H1 (cell line): ENCODE measurements at regions not wholly inside any gene's neighbourhood (a gene's known extent, or its start where the extent isn't known, plus 50 kb on each side); places are given as distances from the start of the nearest gene placed in this dataset.

ENCODE experiments used
- CTCF ChIA-PET: fragments of 300-600 bp; sonication (Branson Sonifier 250); formaldehyde crosslinking; loops from one replicate; lab custom pipeline; 2021; ENCODE audit not compliant: partially characterized antibody; lab: Charles Lee
- POLR2A ChIA-PET: fragments of 300-600 bp; sonication (Branson Sonifier 250); formaldehyde crosslinking; loops from one replicate; lab custom pipeline; 2021; ENCODE audit warnings: inconsistent platforms; ENCODE audit not compliant: partially characterized antibody; lab: Charles Lee
- DNase-seq, 2 experiments: peaks; one replicate each; pipeline versions ENCODE4 v3.0.0 to v3.0.0-alpha.2; 2010 to 2022; ENCODE audit warnings: low spot score in 2 of 2, low read depth in 1 of 2, mixed read lengths in 1 of 2
- FAIRE-seq: peaks from 2 replicates; lab custom pipeline; 2011; peaks lifted over from hg19 to GRCh38; lab: Jason Lieb, UNC
- H2AFZ ChIP-seq: 2 replicates; pipeline ENCODE4 v1.8.1; 2012; ENCODE audit warnings: low read length, inconsistent platforms
- H2AK5ac ChIP-seq: 2 replicates; pipeline ENCODE4 v1.6.1; 2013; ENCODE audit warnings: low read depth, low read length
- H2BK120ac ChIP-seq: replicated peaks from 2 replicates; pipeline ENCODE3; 2013; ENCODE audit warnings: low read depth, low read length, inconsistent platforms
- H2BK12ac ChIP-seq: 2 replicates; pipeline ENCODE4 v1.6.1; 2013; ENCODE audit warnings: low read depth, low read length
- H2BK15ac ChIP-seq: 2 replicates; pipeline ENCODE4 v1.6.1; 2013; ENCODE audit warnings: low read length
- H2BK20ac ChIP-seq: 2 replicates; pipeline ENCODE4 v1.6.1; 2013; ENCODE audit warnings: low read length
- H2BK5ac ChIP-seq: 2 replicates; pipeline ENCODE4 v1.6.1; 2013; ENCODE audit warnings: low read depth, low read length
- H3K14ac ChIP-seq: 2 replicates; pipeline ENCODE4 v1.6.1; 2013; ENCODE audit warnings: inconsistent platforms; ENCODE audit not compliant: insufficient read length
- H3K18ac ChIP-seq: 2 replicates; pipeline ENCODE4 v1.6.1; 2013; ENCODE audit warnings: low read length; ENCODE audit errors: extremely low read depth
- H3K23ac ChIP-seq: 2 replicates; pipeline ENCODE4 v1.6.1; 2013; ENCODE audit warnings: inconsistent platforms; ENCODE audit not compliant: insufficient read length
- H3K23me2 ChIP-seq: 2 replicates; pipeline ENCODE4 v1.6.1; 2013; ENCODE audit warnings: low read depth, low read length
- H3K27ac ChIP-seq: 2 replicates; pipeline ENCODE4 v1.6.1; 2011; ENCODE audit warnings: low read depth, low read length, inconsistent platforms
- H3K27me3 ChIP-seq, 4 experiments: replicated peaks in 1 of 4; 1 replicate in 1 of 4; 2 replicates in 3 of 4; pipeline versions ENCODE4 v1.6.1 to v1.8.1; 2011 to 2013; ENCODE audit warnings: low read length in 3 of 4, mild to moderate bottlenecking in 3 of 4, inconsistent platforms in 2 of 4, mixed read lengths in 2 of 4, moderate library complexity in 1 of 4; ENCODE audit not compliant: control insufficient read depth in 3 of 4, insufficient read depth in 3 of 4; ENCODE audit errors: extremely low read depth in 1 of 4
- H3K36me3 ChIP-seq, 4 experiments: 2 replicates each; pipeline versions ENCODE4 v1.6.1 to v1.8.1; 2011 to 2013; ENCODE audit warnings: mild to moderate bottlenecking in 4 of 4, low read length in 3 of 4, moderate library complexity in 2 of 4, control low read depth in 1 of 4, inconsistent platforms in 1 of 4; ENCODE audit not compliant: insufficient read depth in 4 of 4, control insufficient read depth in 2 of 4
- H3K4ac ChIP-seq: replicated peaks from 2 replicates; pipeline ENCODE3; 2013; ENCODE audit warnings: low read length, low read depth, mixed read lengths, inconsistent platforms; ENCODE audit not compliant: insufficient read length
- H3K4me1 ChIP-seq, 4 experiments: replicated peaks in 1 of 4; 1 replicate in 1 of 4; 2 replicates in 3 of 4; pipeline versions ENCODE4 v1.6.1 to v1.8.1; 2011 to 2013; ENCODE audit warnings: low read length in 3 of 4, inconsistent platforms in 2 of 4, mixed read lengths in 1 of 4; ENCODE audit not compliant: insufficient read depth in 4 of 4, control insufficient read depth in 3 of 4
- H3K4me2 ChIP-seq, 2 experiments: 2 replicates each; pipeline versions ENCODE4 v1.6.1 to v1.8.1; 2011 to 2013; ENCODE audit warnings: low read depth in 2 of 2, low read length in 2 of 2, control low read depth in 1 of 2, inconsistent platforms in 1 of 2, mild to moderate bottlenecking in 1 of 2; ENCODE audit not compliant: insufficient read depth in 1 of 2
- H3K4me3 ChIP-seq, 4 experiments: fragments of 200-600, 300-600 bp in 1 of 4; sonication (generic), shearing (Covaris generic), sonication (Bioruptor Twin) in 1 of 4; 2 replicates each; pipeline versions ENCODE4 v1.5.1 to v1.8.1; 2011 to 2016; ENCODE audit warnings: low read length in 4 of 4, low read depth in 3 of 4, control low read depth in 2 of 4, inconsistent platforms in 2 of 4, mild to moderate bottlenecking in 2 of 4, mixed read lengths in 1 of 4, moderate library complexity in 1 of 4; ENCODE audit not compliant: insufficient read depth in 2 of 4; ENCODE audit errors: extremely low read depth in 1 of 4
- H3K56ac ChIP-seq: replicated peaks from 2 replicates; pipeline ENCODE3; 2013; ENCODE audit warnings: low read depth, mild to moderate bottlenecking, mixed read lengths, low read length, inconsistent platforms; ENCODE audit not compliant: insufficient read length
- H3K79me1 ChIP-seq: 2 replicates; pipeline ENCODE4 v1.6.1; 2013; ENCODE audit warnings: low read depth, low read length, control low read depth
- H3K79me2 ChIP-seq, 2 experiments: 2 replicates each; pipeline versions ENCODE4 v1.6.1 to v1.8.1; 2012 to 2013; ENCODE audit warnings: low read length in 2 of 2, mild to moderate bottlenecking in 2 of 2, inconsistent platforms in 1 of 2; ENCODE audit not compliant: insufficient read depth in 2 of 2, control insufficient read depth in 1 of 2
- H3K9ac ChIP-seq, 4 experiments: replicated peaks in 1 of 4; 1 replicate in 1 of 4; 2 replicates in 3 of 4; pipeline versions ENCODE4 v1.6.1 to v1.8.1; 2011 to 2013; ENCODE audit warnings: low read depth in 3 of 4, low read length in 3 of 4, control low read depth in 2 of 4, mild to moderate bottlenecking in 2 of 4, moderate library complexity in 2 of 4, inconsistent platforms in 1 of 4; ENCODE audit errors: extremely low read depth in 1 of 4
- H3K9me3 ChIP-seq, 2 experiments: 2 replicates each; pipeline versions ENCODE4 v1.6.1 to v1.8.1; 2012 to 2013; ENCODE audit warnings: mild to moderate bottlenecking in 2 of 2, moderate library complexity in 2 of 2, control low read depth in 1 of 2, inconsistent platforms in 1 of 2, low read depth in 1 of 2, low read length in 1 of 2, mixed read lengths in 1 of 2; ENCODE audit not compliant: insufficient read depth in 2 of 2
- H4K20me1 ChIP-seq, 2 experiments: replicated peaks in 1 of 2; 2 replicates each; pipeline versions ENCODE3 to v1.8.1; 2011 to 2013; ENCODE audit warnings: inconsistent platforms in 2 of 2, low read length in 2 of 2, mild to moderate bottlenecking in 1 of 2; ENCODE audit not compliant: insufficient read depth in 2 of 2, control insufficient read depth in 1 of 2
- H4K5ac ChIP-seq: 2 replicates; pipeline ENCODE4 v1.6.1; 2013; ENCODE audit warnings: low read length, low read depth, mixed read lengths, inconsistent platforms; ENCODE audit not compliant: insufficient read length
- H4K8ac ChIP-seq: 2 replicates; pipeline ENCODE4 v1.8.0; 2013; ENCODE audit warnings: mild to moderate bottlenecking, moderate library complexity, low read length, inconsistent platforms; ENCODE audit not compliant: insufficient read depth; ENCODE audit errors: extremely low read depth
- H4K91ac ChIP-seq: replicated peaks from 2 replicates; pipeline ENCODE3; 2013; ENCODE audit warnings: low read length, mixed read lengths, inconsistent platforms; ENCODE audit not compliant: insufficient read length
- CEBPB ChIP-seq: IDR thresholded peaks from 2 replicates; pipeline ENCODE4 v1.6.1; 2012; ENCODE audit warnings: low read depth, low read length
- POU5F1 ChIP-seq: IDR thresholded peaks from 2 replicates; pipeline ENCODE4 v1.6.1; 2011; ENCODE audit warnings: low read depth, mild to moderate bottlenecking, low read length, moderate library complexity
- WGBS, 2 experiments: shearing (Covaris generic) in 1 of 2; methylation state at CpG; one replicate each; pipeline versions ENCODE4 v1.1.6 to v1.1.7; 2013 to 2015; ENCODE audit warnings: low lambda C conversion rate in 2 of 2, mixed read lengths in 2 of 2, inconsistent platforms in 1 of 2, low coverage in 1 of 2, missing lambda C conversion rate in 1 of 2; ENCODE audit not compliant: insufficient replicate concordance in 2 of 2, insufficient coverage in 1 of 2, insufficient read length in 1 of 2; ENCODE audit errors: extremely low coverage in 1 of 2, missing lambda C conversion rate in 1 of 2; 5-methylcytosine and 5-hydroxymethylcytosine counted together

GRCh38 chr21:35915030-35915429 lies 145.3 kb downstream of the SETD4 start:
- Histone ChIP-seq H2BK5ac (no peak overlapping the region), H3K9ac (no peak overlapping the region), H2BK120ac (no peak overlapping the region), H2BK15ac (no peak overlapping the region), H3K18ac (no peak overlapping the region), H2AK5ac (no peak overlapping the region), H2BK20ac (no peak overlapping the region), H3K27ac (no peak overlapping the region), H2AFZ (no peak overlapping the region), H3K9me3 (peaks cover 0 to 3% of the 10 kb centered on the region in 2 experiments; a peak in 2 of 4 replicates), H3K56ac (no peak overlapping the region), H4K5ac (no peak overlapping the region), H3K27me3 (no peaks in the 10 kb centered on the region), H4K91ac (no peak overlapping the region), H3K4me2 (no peak overlapping the region), H3K36me3 (peaks cover 0 to 3% (median 0%) of the 10 kb centered on the region in 4 experiments; a peak in 1 of 8 replicates), H2BK12ac (no peak overlapping the region), H3K79me1 (no peaks in the 10 kb centered on the region), H3K23me2 (no peaks in the 10 kb centered on the region), H3K23ac (no peak overlapping the region), H4K8ac (no peak overlapping the region), H3K4me3 (peak overlapping the region in 1 of 4 experiments; percentile 14; a peak in 1 of 8 replicates), H3K14ac (no peak overlapping the region), H3K79me2 (no peaks in the 10 kb centered on the region), H3K4ac (no peak overlapping the region), H4K20me1 (no peaks in the 10 kb centered on the region), H3K4me1 (0 out of 7 replicates have a peak, but pooled peaks cover 0 to 2% (median 0%) of the 10 kb centered on the region in 4 experiments)
- 48% methylated on average over 1 of the region's 1 CpG; no CpG with 5 or more reads in 1 of the 2 experiments for WGBS, 2 experiments
- ChIA-PET CTCF (interaction anchor here (0.7 kb wide), 1 partner anchor 18 kb away, joined by 3 read pairs; no protein-coding TSS in a partner anchor), POLR2A (no interaction called here)
- TF ChIP-seq POU5F1 (peak; percentile 47; the same call in 1 of the 2 replicates), CEBPB (no peak)
- FAIRE-seq (no peak), DNase-seq (peak in 1 of 2 experiments; percentile 5)
